GM19372 (cell line): ENCODE measurements at regions not wholly inside any gene's neighbourhood (a gene's known extent, or its start where the extent isn't known, plus 50 kb on each side); places are given as distances from the start of the nearest gene placed in this dataset.

ENCODE experiments used
- ATAC-seq: cut with Tn5 transposase; IDR thresholded peaks from one replicate; pipeline ENCODE4 v1.9.1; 2021; ENCODE audit warnings: mild to moderate bottlenecking, low read depth, moderate library complexity; ENCODE audit not compliant: unreplicated experiment

GRCh38 chr2:6310256-6311215, 555.2 kb downstream of the CMPK2 start:
- no peak for ATAC-seq

- ATAC-seq: no peak
Observed at GRCh38 chr2:6312367-6312766, 553.3 kb downstream of the CMPK2 start.

- ATAC-seq: no peak
Observed at GRCh38 chr2:6314218-6314960, 551.3 kb downstream of the CMPK2 start.

- ATAC-seq: no peak
Observed at GRCh38 chr2:6325616-6326015, 540.1 kb downstream of the CMPK2 start.

GRCh38 chr2:6326958-6327357, 538.7 kb downstream of the CMPK2 start:
- ATAC-seq: no peak

GRCh38 chr2:6336752-6337471, 528.8 kb downstream of the CMPK2 start:
- no peak for ATAC-seq

GRCh38 chr2:6337472-6337820, 528.3 kb downstream of the CMPK2 start:
- no peak for ATAC-seq

- ATAC-seq: no peak
Observed at GRCh38 chr2:6341588-6342129, 524.0 kb downstream of the CMPK2 start.

GRCh38 chr2:6342273-6342920, 523.3 kb downstream of the CMPK2 start:
- ATAC-seq: no peak

GRCh38 chr2:6343076-6343475, 522.6 kb downstream of the CMPK2 start:
- no peak for ATAC-seq

- ATAC-seq: peak; percentile 79
Observed at GRCh38 chr2:6352247-6352646, 513.5 kb downstream of the CMPK2 start.

- ATAC-seq: no peak
Observed at GRCh38 chr2:6352906-6353515, 512.7 kb downstream of the CMPK2 start.

- ATAC-seq: peak; percentile 49
Observed at GRCh38 chr2:6353669-6354068, 512.0 kb downstream of the CMPK2 start.

- no peak for ATAC-seq
Observed at GRCh38 chr2:6354546-6354945, 511.2 kb downstream of the CMPK2 start.

- ATAC-seq: no peak
Observed at GRCh38 chr2:6355886-6356761, 509.6 kb downstream of the CMPK2 start.

GRCh38 chr2:6358546-6358945, 507.2 kb downstream of the CMPK2 start:
- no peak for ATAC-seq

GRCh38 chr2:6358985-6359384, 506.7 kb downstream of the CMPK2 start:
- no peak for ATAC-seq

GRCh38 chr2:6359964-6360363, 505.7 kb downstream of the CMPK2 start:
- no peak for ATAC-seq
